Lower leg skin (tissue), 4 donors: ENCODE measurements at regions not wholly inside any gene's neighbourhood (a gene's known extent, or its start where the extent isn't known, plus 50 kb on each side); places are given as distances from the start of the nearest gene placed in this dataset.

Experiments
- DNase-seq, 2 donors: peaks; one replicate each; pipeline ENCODE4 v3.0.0-alpha.2; 2019; ENCODE audit warnings: low spot score in 2 of 2
- H3K4me3 ChIP-seq: fragments of 200-600 bp; sonication (generic); 2 replicates; pipeline ENCODE4 v1.5.1; 2017; ENCODE audit warnings: mild to moderate bottlenecking, low read depth; ENCODE audit not compliant: poor library complexity, severe bottlenecking
- CTCF ChIP-seq, 3 donors: fragments of 450-650 bp; IDR thresholded peaks; one replicate each; pipeline ENCODE4 v1.5.1; 2016; ENCODE audit warnings: antibody characterized with exemption in 3 of 3, mild to moderate bottlenecking in 3 of 3, moderate library complexity in 2 of 3
- POLR2A ChIP-seq, 2 donors: fragments of 450-650 bp; IDR thresholded peaks; one replicate each; pipeline ENCODE4 v1.6.1; 2016 to 2017; ENCODE audit warnings: antibody characterized with exemption in 2 of 2, mild to moderate bottlenecking in 1 of 2, moderate library complexity in 1 of 2
- WGBS, 2 donors: methylation state at CpG; one replicate each; pipeline ENCODE4 v1.1.5; 2018; 5-methylcytosine and 5-hydroxymethylcytosine counted together
- intact Hi-C: fragments of 100-400 bp; cut with DNase I; formaldehyde crosslinking; loops from one replicate; pipeline ENCODE4 v1.15.0; 2023; ENCODE audit warnings: low total_unique reads

- 77 to 79% methylated on average over 11 of the region's 11 CpGs for WGBS, 2 donors
- TF ChIP-seq POLR2A (IDR thresholded peaks at IDR 0.05), result no peak
- no peak for TF ChIP-seq CTCF (IDR thresholded peaks at IDR 0.05)
These were observed 78.5 kb upstream of the PCBD1 start for GRCh38 chr10:70966646-70967553.

GRCh38 chr10:70967591-70968587 is 79.5 kb upstream of the PCBD1 start:
- 63 to 66% methylated on average over 8 to 15 of the region's 15 CpGs for WGBS, 2 donors
- intact Hi-C loops, result no loop called here
- H3K4me3 ChIP-seq, result no peak overlapping the region
- no peak for TF ChIP-seq POLR2A (IDR thresholded peaks at IDR 0.05)
- no peak for TF ChIP-seq CTCF (IDR thresholded peaks at IDR 0.05)
- no peak for DNase-seq

More at GRCh38 chr10:70966646-70967553, 78.5 kb upstream of the PCBD1 start:
- intact Hi-C loops, result no loop called here
- DNase-seq, result no peak
- H3K4me3 ChIP-seq, result no peak overlapping the region

- intact Hi-C loops, result no loop called here
- TF ChIP-seq POLR2A (IDR thresholded peaks at IDR 0.05) (no peak), CTCF (IDR thresholded peaks at IDR 0.05) (no peak)
- 80% methylated on average over 4 to 6 of the region's 6 CpGs for WGBS, 2 donors
- no peak for DNase-seq
- H3K4me3 ChIP-seq, result no peak overlapping the region
These were observed 80.8 kb upstream of the PCBD1 start for GRCh38 chr10:70969188-70969587.

- intact Hi-C loops, result no loop called here
- DNase-seq, result no peak
- 35 to 42% methylated on average over 5 of the region's 5 CpGs for WGBS, 2 donors
- no peak for TF ChIP-seq POLR2A (IDR thresholded peaks at IDR 0.05)
- no peak overlapping the region for H3K4me3 ChIP-seq
These were observed 82.5 kb upstream of the PCBD1 start for GRCh38 chr10:70970830-70971229.

GRCh38 chr10:70973275-70973674 is 84.9 kb upstream of the PCBD1 start:
- no peak for DNase-seq
- no peak for TF ChIP-seq CTCF (IDR thresholded peaks at IDR 0.05)
- TF ChIP-seq POLR2A (IDR thresholded peaks at IDR 0.05), result no peak
- H3K4me3 ChIP-seq, result no peak overlapping the region
- intact Hi-C loops, result no loop called here
